Astrocyte (in vitro differentiated cells and primary cell): ENCODE measurements at regions not wholly inside any gene's neighbourhood (a gene's known extent, or its start where the extent isn't known, plus 50 kb on each side); places are given as distances from the start of the nearest gene placed in this dataset.

Experiments used
- DNase-seq: peaks from one replicate; pipeline ENCODE4 v3.0.0-alpha.2; 2010; ENCODE audit warnings: low read depth
- FAIRE-seq: peaks from 2 replicates; lab custom pipeline; 2011; peaks lifted over from hg19 to GRCh38; lab: Jason Lieb, UNC
- H2AFZ ChIP-seq: 2 replicates; pipeline ENCODE4 v1.6.0; 2012; ENCODE audit warnings: low read depth, low read length, inconsistent platforms
- H3K27ac ChIP-seq: 2 replicates; pipeline ENCODE4 v1.5.1; 2011; ENCODE audit warnings: low read depth, low read length, inconsistent platforms
- H3K27me3 ChIP-seq: 2 replicates; pipeline ENCODE4 v1.6.0; 2011; ENCODE audit warnings: low read length, inconsistent platforms; ENCODE audit not compliant: insufficient read depth
- H3K36me3 ChIP-seq: 2 replicates; pipeline ENCODE4 v1.5.1; 2011; ENCODE audit warnings: low read length, inconsistent platforms; ENCODE audit not compliant: insufficient read depth
- H3K4me1 ChIP-seq: 2 replicates; pipeline ENCODE4 v1.5.1; 2011; ENCODE audit warnings: low read length, inconsistent platforms; ENCODE audit not compliant: insufficient read depth
- H3K4me2 ChIP-seq: 2 replicates; pipeline ENCODE4 v1.6.0; 2012; ENCODE audit warnings: low read length, inconsistent platforms
- H3K4me3 ChIP-seq: 2 replicates; pipeline ENCODE4 v1.5.1; 2011; ENCODE audit warnings: low read depth, mild to moderate bottlenecking, low read length, inconsistent platforms; ENCODE audit not compliant: insufficient read depth
- H3K79me2 ChIP-seq: 2 replicates; pipeline ENCODE4 v1.6.0; 2012; ENCODE audit warnings: mild to moderate bottlenecking, low read length, inconsistent platforms; ENCODE audit not compliant: insufficient read depth
- H3K9ac ChIP-seq: 2 replicates; pipeline ENCODE4 v1.6.0; 2012; ENCODE audit warnings: mild to moderate bottlenecking, low read length, inconsistent platforms
- H3K9me3 ChIP-seq: 2 replicates; pipeline ENCODE4 v1.5.1; 2012; ENCODE audit warnings: low read depth, mild to moderate bottlenecking, low read length, inconsistent platforms; ENCODE audit not compliant: insufficient read depth
- H4K20me1 ChIP-seq: 2 replicates; pipeline ENCODE4 v1.6.0; 2012; ENCODE audit warnings: low read length, inconsistent platforms; ENCODE audit not compliant: insufficient read depth
- H3K27ac Mint-ChIP-seq: one replicate; pipeline ENCODE4 v1.8.0; 2021; ENCODE audit warnings: mild to moderate bottlenecking, mixed read lengths; ENCODE audit not compliant: unreplicated experiment
- H3K27me3 Mint-ChIP-seq: one replicate; pipeline ENCODE4 v1.8.0; 2021; ENCODE audit warnings: low read depth, mixed read lengths; ENCODE audit not compliant: unreplicated experiment
- H3K36me3 Mint-ChIP-seq: one replicate; pipeline ENCODE4 v1.8.0; 2021; ENCODE audit warnings: low read depth, mixed read lengths; ENCODE audit not compliant: unreplicated experiment
- H3K4me1 Mint-ChIP-seq: one replicate; pipeline ENCODE4 v1.8.0; 2021; ENCODE audit warnings: low read depth, mixed read lengths; ENCODE audit not compliant: unreplicated experiment
- H3K4me3 Mint-ChIP-seq: one replicate; pipeline ENCODE4 v1.8.0; 2021; ENCODE audit warnings: mild to moderate bottlenecking, moderate library complexity, mixed read lengths; ENCODE audit not compliant: unreplicated experiment
- H3K9me3 Mint-ChIP-seq: one replicate; pipeline ENCODE4 v1.8.0; 2021; ENCODE audit warnings: mild to moderate bottlenecking, mixed read lengths; ENCODE audit not compliant: unreplicated experiment
- CTCF ChIP-seq: IDR thresholded peaks from 2 replicates; pipeline ENCODE4 v1.5.1; 2011; ENCODE audit warnings: low read depth, mild to moderate bottlenecking, inconsistent platforms, low read length, moderate library complexity; ENCODE audit not compliant: insufficient read depth
- EZH2 ChIP-seq: IDR thresholded peaks from 2 replicates; pipeline ENCODE4 v1.6.1; 2012; ENCODE audit warnings: mild to moderate bottlenecking, low read length, inconsistent platforms; ENCODE audit not compliant: insufficient read depth

DNA sequence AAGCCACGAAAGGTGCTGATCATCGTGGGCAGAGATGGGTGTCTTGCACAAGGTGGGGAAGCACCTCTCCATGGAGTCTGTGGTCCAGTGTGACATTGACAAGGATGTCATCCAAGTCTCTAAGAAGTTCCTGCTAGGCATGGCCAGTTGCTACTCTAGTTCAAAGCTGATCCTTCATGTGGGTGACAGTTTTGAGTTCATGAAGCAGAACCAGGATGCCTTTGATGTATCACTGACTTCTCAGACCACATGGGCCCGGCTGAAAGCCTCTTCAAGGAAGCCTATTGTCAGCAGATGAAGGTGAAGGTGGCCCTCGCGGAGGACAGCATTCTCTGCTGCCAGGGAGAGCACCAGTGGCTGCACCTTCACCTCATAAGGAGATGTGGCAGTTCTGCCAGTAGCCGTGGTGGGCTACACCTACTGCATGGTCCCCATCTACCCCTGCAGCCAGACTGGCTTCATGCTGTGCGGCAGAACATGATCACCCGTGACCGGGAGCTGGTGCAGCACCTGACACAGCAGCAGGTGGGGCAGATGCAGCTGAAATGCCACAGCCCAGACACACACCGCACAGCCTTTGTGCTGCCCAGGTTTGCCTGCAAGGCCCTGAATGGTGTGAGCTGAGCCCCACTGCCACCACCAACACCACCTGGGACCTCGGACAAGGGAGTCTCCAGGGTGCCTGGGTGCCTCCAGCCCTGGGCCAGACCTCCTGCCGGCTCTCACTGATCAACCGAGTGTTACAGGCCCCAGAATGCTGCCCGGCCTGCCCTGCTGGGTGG is 75.0 kb upstream of the SULF2 start:
- Histone ChIP-seq H3K79me2 (no peaks in the 10 kb centered on the region), H3K27me3 (peaks cover 4% of the 10 kb centered on the region), H3K4me2 (no peak overlapping the region), H2AFZ (no peak overlapping the region), H3K27ac (no peak overlapping the region), H3K36me3 (no peaks in the 10 kb centered on the region), H3K9ac (no peak overlapping the region), H4K20me1 (no peaks in the 10 kb centered on the region), H3K9me3 (peaks cover 4% of the 10 kb centered on the region), H3K4me1 (peaks cover 17% of the 10 kb centered on the region), H3K4me3 (no peak overlapping the region)
- H3K4me1 Mint-ChIP-seq: peaks cover 18% of the 10 kb centered on the region
- TF ChIP-seq EZH2 (no peak), CTCF (no peak)
- no peak for DNase-seq
- H3K36me3 Mint-ChIP-seq: no peaks in the 10 kb centered on the region
- peaks cover 12% of the 10 kb centered on the region for H3K9me3 Mint-ChIP-seq
- H3K27me3 Mint-ChIP-seq: peaks cover 8% of the 10 kb centered on the region
- H3K27ac Mint-ChIP-seq: no peak overlapping the region
- no peak for FAIRE-seq
- H3K4me3 Mint-ChIP-seq: no peak overlapping the region

DNA sequence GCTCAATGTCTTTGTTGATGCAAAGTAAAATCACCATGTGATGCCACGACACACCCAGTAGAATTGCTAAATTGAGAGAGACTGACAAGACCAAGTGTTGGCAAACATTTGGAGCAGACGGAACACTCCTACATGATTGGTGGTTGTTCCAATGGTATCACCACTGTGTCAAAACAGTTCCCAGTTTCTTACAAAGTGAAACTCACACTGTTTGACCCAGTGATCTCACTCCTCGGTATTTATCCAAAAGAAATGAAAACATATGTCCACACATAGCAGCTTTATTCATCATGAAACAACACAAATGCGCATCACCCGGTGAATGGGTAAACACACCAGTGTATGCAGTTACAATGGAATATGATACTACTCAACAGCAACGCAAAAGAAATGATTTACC is 74.0 kb upstream of the SULF2 start:
- no peaks in the 10 kb centered on the region for H3K79me2 ChIP-seq
- no peaks in the 10 kb centered on the region for H3K27me3 ChIP-seq
- no peak for FAIRE-seq
- H3K9me3 ChIP-seq: peaks cover 4% of the 10 kb centered on the region
- H3K9ac ChIP-seq: no peak overlapping the region
- H3K27ac ChIP-seq: no peak overlapping the region
- H2AFZ ChIP-seq: no peak overlapping the region
- Mint-ChIP-seq H3K36me3 (no peaks in the 10 kb centered on the region), H3K9me3 (peaks cover 12% of the 10 kb centered on the region), H3K4me3 (no peak overlapping the region), H3K27me3 (peaks cover 6% of the 10 kb centered on the region), H3K27ac (no peak overlapping the region), H3K4me1 (peaks cover 18% of the 10 kb centered on the region)
- H3K36me3 ChIP-seq: no peaks in the 10 kb centered on the region
- no peak overlapping the region for H3K4me2 ChIP-seq
- no peak for DNase-seq
- TF ChIP-seq EZH2: no peak
- H4K20me1 ChIP-seq: no peaks in the 10 kb centered on the region
- H3K4me3 ChIP-seq: no peak overlapping the region
- peaks cover 17% of the 10 kb centered on the region for H3K4me1 ChIP-seq

- FAIRE-seq: no peak
- no peak overlapping the region for H3K4me3 Mint-ChIP-seq
- peak overlapping the region; percentile 77 for H2AFZ ChIP-seq
- H3K27me3 Mint-ChIP-seq: peaks cover 2% of the 10 kb centered on the region
- H3K9me3 ChIP-seq: no peaks in the 10 kb centered on the region
- peaks cover 15% of the 10 kb centered on the region for H3K4me1 Mint-ChIP-seq
- H3K4me3 ChIP-seq: no peak overlapping the region
- H3K4me1 ChIP-seq: peaks cover 17% of the 10 kb centered on the region
- peak overlapping the region; percentile 55 for H3K27ac ChIP-seq
- no peaks in the 10 kb centered on the region for H3K36me3 ChIP-seq
- H3K9ac ChIP-seq: peak overlapping the region; percentile 67
- peak; percentile 84 for DNase-seq
- H3K9me3 Mint-ChIP-seq: peaks cover 7% of the 10 kb centered on the region
- no peaks in the 10 kb centered on the region for H3K79me2 ChIP-seq
- TF ChIP-seq CTCF (no peak), EZH2 (no peak)
- no peaks in the 10 kb centered on the region for H4K20me1 ChIP-seq
- H3K27ac Mint-ChIP-seq: peak overlapping the region; percentile 56
- H3K27me3 ChIP-seq: no peaks in the 10 kb centered on the region
- H3K36me3 Mint-ChIP-seq: no peaks in the 10 kb centered on the region
- H3K4me2 ChIP-seq: peak overlapping the region; percentile 72
Observed at GRCh38 chr20:47857569-47858464, 72.5 kb upstream of the SULF2 start.
